GM23338 (cell line): ENCODE measurements at regions not wholly inside any gene's neighbourhood (a gene's known extent, or its start where the extent isn't known, plus 50 kb on each side); places are given as distances from the start of the nearest gene placed in this dataset.
A peak's percentile ranks its signal among the peaks of the same experiment; 100 is the strongest.

ENCODE experiments used
- ATAC-seq: fragments of 200-7000 bp; cut with Tn5 transposase; 3 replicates; pipeline ENCODE4 v1.9.1; 2020
- DNase-seq: peaks from one replicate; pipeline ENCODE4 v3.0.0-alpha.2; 2015; ENCODE audit warnings: low spot score
- H2AFZ ChIP-seq: fragments of 200-600 bp; sonication (generic); 2 replicates; pipeline ENCODE4 v1.8.0; 2016; ENCODE audit warnings: antibody characterized with exemption, mild to moderate bottlenecking, moderate library complexity
- H3F3A ChIP-seq: fragments of 200-600 bp; sonication (generic); replicated peaks from 2 replicates; pipeline ENCODE4 v1.8.0; 2017; ENCODE audit warnings: antibody characterized with exemption, mixed run types, low read depth
- H3K27ac ChIP-seq: fragments of 200-600 bp; sonication (generic); 2 replicates; pipeline ENCODE4 v1.6.1; 2016; ENCODE audit warnings: low read depth
- H3K27me3 ChIP-seq: fragments of 200-600 bp; sonication (generic); 2 replicates; pipeline ENCODE4 v1.8.0; 2016; ENCODE audit warnings: mild to moderate bottlenecking, mixed run types, moderate library complexity; ENCODE audit not compliant: insufficient read depth
- H3K36me3 ChIP-seq: fragments of 200-600 bp; sonication (generic); 2 replicates; pipeline ENCODE4 v1.8.0; 2016; ENCODE audit warnings: mild to moderate bottlenecking; ENCODE audit not compliant: insufficient read depth
- H3K4me1 ChIP-seq: fragments of 200-600 bp; sonication (generic); 2 replicates; pipeline ENCODE4 v1.8.0; 2016; ENCODE audit warnings: mild to moderate bottlenecking, moderate library complexity; ENCODE audit not compliant: insufficient read depth
- H3K4me2 ChIP-seq: fragments of 200-600 bp; sonication (generic); 2 replicates; pipeline ENCODE4 v1.7.1; 2017; ENCODE audit warnings: mixed run types
- H3K4me3 ChIP-seq: fragments of 200-600 bp; sonication (generic); 2 replicates; pipeline ENCODE4 v1.6.1; 2016; ENCODE audit warnings: mixed run types
- H3K79me2 ChIP-seq: fragments of 200-600 bp; sonication (generic); replicated peaks from 2 replicates; pipeline ENCODE4 v1.8.0; 2017; ENCODE audit warnings: mild to moderate bottlenecking; ENCODE audit not compliant: insufficient read depth
- H3K9me2 ChIP-seq: fragments of 200-600 bp; sonication (generic); 2 replicates; pipeline ENCODE4 v1.8.0; 2017; ENCODE audit not compliant: insufficient read depth
- H4K20me1 ChIP-seq: fragments of 200-600 bp; sonication (generic); replicated peaks from 2 replicates; pipeline ENCODE4 v1.8.0; 2017; ENCODE audit warnings: mild to moderate bottlenecking; ENCODE audit not compliant: insufficient read depth
- H3K27ac Mint-ChIP-seq: 2 replicates; pipeline ENCODE4 v1.8.0; 2020; ENCODE audit warnings: inconsistent platforms, mild to moderate bottlenecking, moderate library complexity, mixed read lengths
- H3K27me3 Mint-ChIP-seq: 3 replicates; pipeline ENCODE4 v1.8.0; 2022; ENCODE audit warnings: low read depth, mild to moderate bottlenecking, moderate library complexity, mixed read lengths, inconsistent platforms; ENCODE audit not compliant: insufficient read depth, poor library complexity
- H3K36me3 Mint-ChIP-seq: 3 replicates; pipeline ENCODE4 v1.8.0; 2021; ENCODE audit warnings: low read depth, mild to moderate bottlenecking, inconsistent platforms, moderate library complexity, mixed read lengths
- H3K4me1 Mint-ChIP-seq: 3 replicates; pipeline ENCODE4 v1.8.0; 2020; ENCODE audit warnings: mild to moderate bottlenecking, inconsistent platforms, mixed read lengths
- H3K4me3 Mint-ChIP-seq: 3 replicates; pipeline ENCODE4 v1.8.0; 2021; ENCODE audit warnings: moderate library complexity, mild to moderate bottlenecking, inconsistent platforms, mixed read lengths
- H3K9me3 Mint-ChIP-seq: 3 replicates; pipeline ENCODE4 v1.8.0; 2020; ENCODE audit warnings: moderate library complexity, mild to moderate bottlenecking, inconsistent platforms, mixed read lengths
- CREB1 ChIP-seq: fragments of 250-450 bp; sonication (Bioruptor Pico); IDR thresholded peaks from 2 replicates; pipeline ENCODE4 v1.5.0; 2020; ENCODE audit warnings: low read depth, mild to moderate bottlenecking, moderate library complexity
- CTCF ChIP-seq, 2 experiments: fragments of 200-600 bp in 1 of 2; sonication (generic) in 1 of 2; conservative IDR thresholded peaks; 2 replicates each; pipeline versions ENCODE4 v1.5.1 to v1.6.1; 2016 to 2017; ENCODE audit warnings: antibody characterized with exemption in 2 of 2, low read depth in 2 of 2, mild to moderate bottlenecking in 2 of 2, moderate library complexity in 1 of 2
- ETS1 ChIP-seq: IDR thresholded peaks from 2 replicates; pipeline ENCODE4 v1.6.1; 2016; ENCODE audit warnings: antibody characterized with exemption
- EZH2 ChIP-seq: fragments of 200-600 bp; sonication (generic); IDR thresholded peaks from one replicate; pipeline ENCODE4 v1.8.0; 2017; ENCODE audit warnings: antibody characterized with exemption, mild to moderate bottlenecking, low read depth; ENCODE audit not compliant: unreplicated experiment
- EZH2phosphoT487 ChIP-seq: fragments of 200-600 bp; sonication (generic); IDR thresholded peaks from one replicate; pipeline ENCODE4 v1.8.1; 2018; ENCODE audit warnings: antibody characterized with exemption; ENCODE audit not compliant: unreplicated experiment
- REST ChIP-seq: IDR thresholded peaks from one replicate; pipeline ENCODE4 v1.6.1; 2018; ENCODE audit warnings: antibody characterized with exemption; ENCODE audit not compliant: unreplicated experiment
- STAT1 ChIP-seq: IDR thresholded peaks from one replicate; pipeline ENCODE4 v1.6.1; 2016; ENCODE audit warnings: antibody characterized with exemption; ENCODE audit not compliant: unreplicated experiment
- ZNF114 ChIP-seq: fragments of 250-450 bp; sonication (Bioruptor Pico); IDR thresholded peaks from 2 replicates; pipeline ENCODE4 v1.5.0; 2020; ENCODE audit warnings: mild to moderate bottlenecking, moderate library complexity

- TF ChIP-seq CTCF (conservative IDR thresholded peaks at IDR 0.05; ENCODE audit: low read depth in 2 of 2) (no peak), CREB1 (CRISPR knock-in tag) (no peak), STAT1 (no peak), EZH2 (no peak), REST (no peak), EZH2phosphoT487 (no peak), ETS1 (no peak), ZNF114 (CRISPR knock-in tag) (no peak)
These were observed 450.3 kb upstream of the GJE1 start (continued) for GRCh38 chr6:141682391-141682790.

GRCh38 chr6:141677598-141678211 lies 455.0 kb upstream of the GJE1 start:
- no peaks in the 10 kb centered on the region for H3K4me1 ChIP-seq
- H3K4me3 Mint-ChIP-seq: no peak overlapping the region
- peak; percentile 73 for DNase-seq
- H3K27me3 Mint-ChIP-seq: no peaks in the 10 kb centered on the region
- no peaks in the 10 kb centered on the region for H3F3A ChIP-seq
- no peaks in the 10 kb centered on the region for H3K27me3 ChIP-seq
- no peaks in the 10 kb centered on the region for H3K79me2 ChIP-seq
- no peaks in the 10 kb centered on the region for H3K36me3 ChIP-seq
- no peak overlapping the region for H2AFZ ChIP-seq
- H3K27ac ChIP-seq: 0 out of 2 replicates have a peak overlapping the region, but pooled peaks have one; percentile 40
- no peaks in the 10 kb centered on the region for H4K20me1 ChIP-seq
- H3K4me3 ChIP-seq: no peak overlapping the region
- H3K4me2 ChIP-seq: no peak overlapping the region
- TF ChIP-seq CTCF (conservative IDR thresholded peaks at IDR 0.05; ENCODE audit: low read depth in 2 of 2) (peak; percentile 70 to 82), ETS1 (no peak)
- H3K4me1 Mint-ChIP-seq: no peaks in the 10 kb centered on the region
- no peaks in the 10 kb centered on the region for H3K9me2 ChIP-seq
- ATAC-seq: peak; percentile 62
- H3K9me3 Mint-ChIP-seq: no peaks in the 10 kb centered on the region
- H3K27ac Mint-ChIP-seq: no peak overlapping the region
- no peaks in the 10 kb centered on the region for H3K36me3 Mint-ChIP-seq
